SIG-M5 (cell line): ENCODE measurements at regions not wholly inside any gene's neighbourhood (a gene's known extent, or its start where the extent isn't known, plus 50 kb on each side); places are given as distances from the start of the nearest gene placed in this dataset.
A peak's percentile ranks its signal among the peaks of the same experiment; 100 is the strongest.

Experiments
- DNase-seq: peaks from one replicate; lab custom pipeline; 2025; lab: John Stamatoyannopoulos, UW

GRCh38 chr18:78601349-78601748 is 378.3 kb upstream of the SALL3 start:
- DNase-seq = no peak

- no peak for DNase-seq
These were observed 377.7 kb upstream of the SALL3 start for GRCh38 chr18:78601923-78602322.

GRCh38 chr18:78602430-78602829 is 377.2 kb upstream of the SALL3 start:
- no peak for DNase-seq

GRCh38 chr18:78603102-78603983 is 376.3 kb upstream of the SALL3 start:
- no peak for DNase-seq

GRCh38 chr18:78605255-78605654 is 374.4 kb upstream of the SALL3 start:
- DNase-seq = no peak

- no peak for DNase-seq
These were observed 372.4 kb upstream of the SALL3 start for GRCh38 chr18:78607221-78607620.

- DNase-seq = no peak
These were observed 371.8 kb upstream of the SALL3 start for GRCh38 chr18:78607784-78608183.

- DNase-seq = no peak
These were observed 369.4 kb upstream of the SALL3 start for GRCh38 chr18:78610179-78610578.

GRCh38 chr18:78611201-78611800 is 368.3 kb upstream of the SALL3 start:
- DNase-seq = no peak

GRCh38 chr18:78611869-78612268 is 367.7 kb upstream of the SALL3 start:
- no peak for DNase-seq

- DNase-seq = no peak
These were observed 367.3 kb upstream of the SALL3 start for GRCh38 chr18:78612318-78612717.

GRCh38 chr18:78612801-78613200 is 366.8 kb upstream of the SALL3 start:
- no peak for DNase-seq

- no peak for DNase-seq
These were observed 360.9 kb upstream of the SALL3 start for GRCh38 chr18:78618726-78619125.

- DNase-seq = no peak
These were observed 359.8 kb upstream of the SALL3 start for GRCh38 chr18:78619854-78620253.

- no peak for DNase-seq
These were observed 359.3 kb upstream of the SALL3 start for GRCh38 chr18:78620326-78620725.

GRCh38 chr18:78621141-78621755 is 358.4 kb upstream of the SALL3 start:
- DNase-seq = no peak

GRCh38 chr18:78622251-78622906 is 357.2 kb upstream of the SALL3 start:
- DNase-seq = no peak

GRCh38 chr18:78622907-78623541 is 356.6 kb upstream of the SALL3 start:
- DNase-seq = no peak

GRCh38 chr18:78624646-78625279 is 354.9 kb upstream of the SALL3 start:
- DNase-seq = no peak

- DNase-seq = peak; percentile 36
These were observed 353.8 kb upstream of the SALL3 start for GRCh38 chr18:78625847-78626246.

- DNase-seq = no peak
These were observed 351.9 kb upstream of the SALL3 start for GRCh38 chr18:78627551-78628346.
